Lung microvascular endothelial cell (primary cell): ENCODE measurements at regions not wholly inside any gene's neighbourhood (a gene's known extent, or its start where the extent isn't known, plus 50 kb on each side); places are given as distances from the start of the nearest gene placed in this dataset.

ENCODE experiments used
- DNase-seq, 2 donors: peaks; one replicate each; pipeline versions ENCODE4 v3.0.0 to v3.0.0-alpha.2; 2010; ENCODE audit warnings: low read depth in 2 of 2

GRCh38 chr1:181383695-181384094 is 99.6 kb upstream of the CACNA1E start:
- peak in 1 of 2 donors; percentile 58 for DNase-seq

- DNase-seq, result peak in 1 of 2 donors; percentile 6
Measured at GRCh38 chr1:181386340-181386739, 97.0 kb upstream of the CACNA1E start.

- DNase-seq, result no peak
Measured at GRCh38 chr1:181386951-181387350, 96.4 kb upstream of the CACNA1E start.

GRCh38 chr1:181387702-181388101 is 95.6 kb upstream of the CACNA1E start:
- no peak for DNase-seq

- no peak for DNase-seq
Measured at GRCh38 chr1:181390410-181391077, 92.8 kb upstream of the CACNA1E start.

GRCh38 chr1:181391301-181391900 is 91.9 kb upstream of the CACNA1E start:
- DNase-seq, result no peak

GRCh38 chr1:181392133-181392532 is 91.2 kb upstream of the CACNA1E start:
- no peak for DNase-seq

GRCh38 chr1:181392613-181393220 is 90.6 kb upstream of the CACNA1E start:
- no peak for DNase-seq

GRCh38 chr1:181394766-181395165 is 88.6 kb upstream of the CACNA1E start:
- DNase-seq, result no peak

- DNase-seq, result no peak
Measured at GRCh38 chr1:181396171-181396670, 87.1 kb upstream of the CACNA1E start.

GRCh38 chr1:181396811-181397210 is 86.5 kb upstream of the CACNA1E start:
- DNase-seq, result no peak

GRCh38 chr1:181397845-181398244 is 85.5 kb upstream of the CACNA1E start:
- DNase-seq, result no peak

- no peak for DNase-seq
Measured at GRCh38 chr1:181398544-181398943, 84.8 kb upstream of the CACNA1E start.

- DNase-seq, result no peak
Measured at GRCh38 chr1:181405584-181405983, 77.7 kb upstream of the CACNA1E start.

- no peak for DNase-seq
Measured at GRCh38 chr1:181406989-181407388, 76.3 kb upstream of the CACNA1E start.

- DNase-seq, result no peak
Measured at GRCh38 chr1:181409981-181410380, 73.3 kb upstream of the CACNA1E start.

- DNase-seq, result no peak
Measured at GRCh38 chr1:181412746-181413145, 70.6 kb upstream of the CACNA1E start.

- no peak for DNase-seq
Measured at GRCh38 chr1:181413195-181413815, 70.0 kb upstream of the CACNA1E start.

GRCh38 chr1:181413836-181414235 is 69.5 kb upstream of the CACNA1E start:
- no peak for DNase-seq

GRCh38 chr1:181416268-181416860 is 67.0 kb upstream of the CACNA1E start:
- DNase-seq, result no peak

- DNase-seq, result no peak
Measured at GRCh38 chr1:181417915-181418314, 65.4 kb upstream of the CACNA1E start.
